WTC11 (cell line): ENCODE measurements at regions not wholly inside any gene's neighbourhood (a gene's known extent, or its start where the extent isn't known, plus 50 kb on each side); places are given as distances from the start of the nearest gene placed in this dataset.

Source experiments
- ATAC-seq: fragments of 200-7000 bp; cut with Tn5 transposase; 2 replicates; pipeline ENCODE4 v1.10.0; 2021; ENCODE audit warnings: mild to moderate bottlenecking, moderate library complexity
- CTCF ChIA-PET: fragments of 300-600 bp; sonication (Branson Sonifier 250); formaldehyde crosslinking; loops from one replicate; lab custom pipeline; 2021; ENCODE audit warnings: antibody characterized with exemption; lab: Charles Lee
- POLR2A ChIA-PET: fragments of 350-600 bp; sonication (Branson Sonifier 250); formaldehyde crosslinking; loops from one replicate; lab custom pipeline; 2021; ENCODE audit warnings: antibody characterized with exemption; lab: Charles Lee
- DNase-seq: peaks from one replicate; pipeline ENCODE4 v3.0.0; 2021; ENCODE audit warnings: low spot score
- H3K27ac Mint-ChIP-seq: 2 replicates; pipeline ENCODE4 v1.8.0; 2021; ENCODE audit warnings: mixed read lengths
- H3K27me3 Mint-ChIP-seq: 2 replicates; pipeline ENCODE4 v1.8.0; 2021; ENCODE audit warnings: low read depth, mild to moderate bottlenecking, moderate library complexity, mixed read lengths
- H3K36me3 Mint-ChIP-seq: 2 replicates; pipeline ENCODE4 v1.8.0; 2021; ENCODE audit warnings: mixed read lengths
- H3K4me1 Mint-ChIP-seq: 2 replicates; pipeline ENCODE4 v1.8.0; 2022; ENCODE audit warnings: mixed read lengths
- H3K4me3 Mint-ChIP-seq: 2 replicates; pipeline ENCODE4 v1.8.0; 2021; ENCODE audit warnings: mild to moderate bottlenecking, moderate library complexity, mixed read lengths
- H3K9me3 Mint-ChIP-seq: 2 replicates; pipeline ENCODE4 v1.8.0; 2021; ENCODE audit warnings: mixed read lengths
- AR ChIP-seq: fragments of 250-450 bp; sonication (Bioruptor Pico); IDR thresholded peaks from 2 replicates; pipeline ENCODE4 v1.9.0; 2021; ENCODE audit warnings: mild to moderate bottlenecking
- ARID4B ChIP-seq: sonication (generic); formaldehyde crosslinking; IDR thresholded peaks from 2 replicates; pipeline ENCODE4 v1.8.0; 2023; ENCODE audit warnings: missing genetic modification reagents, mild to moderate bottlenecking, borderline replicate concordance
- ATF2 ChIP-seq: sonication (generic); formaldehyde crosslinking; IDR thresholded peaks from 2 replicates; pipeline ENCODE4 v1.8.1; 2022; ENCODE audit warnings: low read depth, missing genetic modification reagents, borderline replicate concordance
- CDX4 ChIP-seq: fragments of 250-450 bp; sonication (Bioruptor Pico); IDR thresholded peaks from 2 replicates; pipeline ENCODE4 v1.9.0; 2021; ENCODE audit warnings: moderate library complexity, mild to moderate bottlenecking, inconsistent platforms, borderline replicate concordance
- NFE2L1 ChIP-seq: sonication (generic); formaldehyde crosslinking; IDR thresholded peaks from 2 replicates; pipeline ENCODE4 v1.8.1; 2023; ENCODE audit warnings: missing genetic modification reagents
- NFYB ChIP-seq: sonication (generic); formaldehyde crosslinking; conservative IDR thresholded peaks from 2 replicates; pipeline ENCODE4 v1.8.0; 2022; ENCODE audit warnings: low read depth, missing genetic modification reagents
- RORB ChIP-seq: fragments of 250-450 bp; sonication (Bioruptor Pico); IDR thresholded peaks from 2 replicates; pipeline ENCODE4 v1.9.0; 2021; ENCODE audit warnings: mild to moderate bottlenecking
- SMAD3 ChIP-seq: sonication (generic); formaldehyde crosslinking; IDR thresholded peaks from 2 replicates; pipeline ENCODE4 v1.8.0; 2022; ENCODE audit warnings: missing genetic modification reagents, mild to moderate bottlenecking, borderline replicate concordance
- SMAD4 ChIP-seq: sonication (generic); formaldehyde crosslinking; IDR thresholded peaks from 2 replicates; pipeline ENCODE4 v1.8.0; 2022; ENCODE audit warnings: mild to moderate bottlenecking, missing genetic modification reagents
- SP1 ChIP-seq: sonication (generic); formaldehyde crosslinking; conservative IDR thresholded peaks from 2 replicates; pipeline ENCODE4 v1.8.1; 2022; ENCODE audit warnings: missing genetic modification reagents
- TEAD4 ChIP-seq: sonication (generic); formaldehyde crosslinking; IDR thresholded peaks from 2 replicates; pipeline ENCODE4 v1.8.0; 2022; ENCODE audit warnings: mild to moderate bottlenecking, missing genetic modification reagents
- TP53 ChIP-seq: sonication (generic); formaldehyde crosslinking; IDR thresholded peaks from 2 replicates; pipeline ENCODE4 v1.8.1; 2023; ENCODE audit warnings: mild to moderate bottlenecking, missing genetic modification reagents
- USF1 ChIP-seq: sonication (generic); formaldehyde crosslinking; IDR thresholded peaks from 2 replicates; pipeline ENCODE4 v1.8.0; 2022; ENCODE audit warnings: mild to moderate bottlenecking, missing genetic modification reagents
- USF2 ChIP-seq: sonication (generic); formaldehyde crosslinking; IDR thresholded peaks from 2 replicates; pipeline ENCODE4 v1.8.1; 2023; ENCODE audit warnings: mild to moderate bottlenecking, missing genetic modification reagents, moderate library complexity
- ZNF138 ChIP-seq: sonication (generic); formaldehyde crosslinking; conservative IDR thresholded peaks from 2 replicates; pipeline ENCODE4 v1.8.1; 2022; ENCODE audit warnings: mild to moderate bottlenecking, moderate library complexity, missing genetic modification reagents
- ZNF219 ChIP-seq: sonication (generic); formaldehyde crosslinking; IDR thresholded peaks from 2 replicates; pipeline ENCODE4 v1.8.0; 2023; ENCODE audit warnings: missing genetic modification reagents, mild to moderate bottlenecking, borderline replicate concordance
- ZNF396 ChIP-seq: fragments of 250-450 bp; sonication (Bioruptor Pico); IDR thresholded peaks from 2 replicates; pipeline ENCODE4 v1.8.0; 2021; ENCODE audit warnings: mild to moderate bottlenecking, moderate library complexity, borderline replicate concordance
- ZNF416 ChIP-seq: fragments of 250-450 bp; sonication (Bioruptor Pico); IDR thresholded peaks from 2 replicates; pipeline ENCODE4 v1.9.0; 2021; ENCODE audit warnings: mild to moderate bottlenecking, inconsistent platforms
- ZNF512 ChIP-seq: sonication (generic); formaldehyde crosslinking; IDR thresholded peaks from 2 replicates; pipeline ENCODE4 v1.8.1; 2022; ENCODE audit warnings: missing genetic modification reagents, borderline replicate concordance

- TF ChIP-seq AR (CRISPR knock-in tag) (no peak), ARID4B (CRISPR knock-in tag) (no peak), ZNF396 (CRISPR knock-in tag) (no peak), ZNF416 (CRISPR knock-in tag) (no peak), USF2 (no peak), SMAD3 (CRISPR knock-in tag) (no peak), NFE2L1 (no peak), ZNF138 (CRISPR knock-in tag) (no peak), ZNF512 (CRISPR knock-in tag) (no peak), ZNF219 (CRISPR knock-in tag) (no peak), SP1 (CRISPR knock-in tag) (no peak), TEAD4 (CRISPR knock-in tag) (no peak)
These were observed 121.3 kb upstream of the NRXN1 start (continued) for GRCh38 chr2:51153236-51153635.

- peaks cover 22% of the 10 kb centered on the region for H3K9me3 Mint-ChIP-seq
- CTCF ChIA-PET: no interaction called here
- no peaks in the 10 kb centered on the region for H3K4me1 Mint-ChIP-seq
- H3K27me3 Mint-ChIP-seq: no peaks in the 10 kb centered on the region
- H3K36me3 Mint-ChIP-seq: peaks cover 16% of the 10 kb centered on the region
- POLR2A ChIA-PET: no interaction called here
- H3K4me3 Mint-ChIP-seq: no peak overlapping the region
- ATAC-seq (no peak), DNase-seq (no peak)
- H3K27ac Mint-ChIP-seq: no peak overlapping the region
- no peak for TF ChIP-seq TEAD4 (CRISPR knock-in tag)
- TF ChIP-seq RORB (CRISPR knock-in tag): no peak
- TF ChIP-seq CDX4 (CRISPR knock-in tag): no peak
- no peak for TF ChIP-seq TP53 (CRISPR knock-in tag)
- TF ChIP-seq USF1 (CRISPR knock-in tag): no peak
- 0 out of 2 replicates have a peak, but pooled peaks have one; percentile 17 for TF ChIP-seq SMAD4 (CRISPR knock-in tag)
- TF ChIP-seq NFYB: no peak
- no peak for TF ChIP-seq ATF2 (CRISPR knock-in tag)
These were observed 119.7 kb upstream of the NRXN1 start for GRCh38 chr2:51151490-51152140.
